Adrenal gland (tissue), 9 donors: ENCODE measurements at regions not wholly inside any gene's neighbourhood (a gene's known extent, or its start where the extent isn't known, plus 50 kb on each side); places are given as distances from the start of the nearest gene placed in this dataset.

Experiments used
- DNase-seq, 7 donors: peaks; one replicate each; pipeline ENCODE4 v3.0.0-alpha.2; 2019 to 2020
- H3K27ac ChIP-seq, 5 donors: fragments of 200-600 bp; sonication (generic) in 4 of 5; 1 replicate in 3 of 5; 2 replicates in 2 of 5; pipeline versions ENCODE4 v1.5.1 to v1.8.0; 2016 to 2020; ENCODE audit warnings: mild to moderate bottlenecking in 1 of 5
- H3K27me3 ChIP-seq: fragments of 200-600 bp; 2 replicates; pipeline ENCODE4 v1.8.0; 2021
- H3K36me3 ChIP-seq, 2 donors: fragments of 200-600 bp; replicated peaks in 1 of 2; 1 replicate in 1 of 2; 2 replicates in 1 of 2; pipeline versions ENCODE4 v1.5.1 to v1.8.0; 2018 to 2022
- H3K4me1 ChIP-seq, 2 donors: fragments of 200-600 bp; replicated peaks in 1 of 2; 1 replicate in 1 of 2; 2 replicates in 1 of 2; pipeline versions ENCODE4 v1.5.1 to v1.8.0; 2018 to 2021
- H3K4me3 ChIP-seq, 4 donors: fragments of 200-600 bp; sonication (generic) in 3 of 4; one replicate each; pipeline ENCODE4 v1.5.1; 2016 to 2018
- H3K9me3 ChIP-seq, 3 donors: fragments of 200-600 bp; sonication (generic) in 1 of 3; replicated peaks in 1 of 3; 1 replicate in 2 of 3; 2 replicates in 1 of 3; pipeline versions ENCODE4 v1.5.1 to v1.8.0; 2016 to 2021
- POLR2A ChIP-seq, 2 donors: fragments of 450-650 bp; IDR thresholded peaks; one replicate each; pipeline ENCODE4 v1.6.1; 2017; ENCODE audit warnings: antibody characterized with exemption in 2 of 2, mild to moderate bottlenecking in 2 of 2, moderate library complexity in 1 of 2
- WGBS, 4 donors: extraction: QIAGEN DNeasy Blood & Tissue Kit in 2 of 4; methylation state at CpG; one replicate each; pipeline versions ENCODE4 v1.1.5 to v1.1.7; 2013 to 2017; 5-methylcytosine and 5-hydroxymethylcytosine counted together
- intact Hi-C, 2 donors: fragments of 100-400 bp; cut with DNase I; formaldehyde crosslinking; loops; one replicate each; pipeline versions ENCODE4 v1.14.1 to v1.15.0; 2022 to 2023
- TF ChIP-seq, protein P1 (sequence below), 6 experiments: fragments of 450-650 bp in 4 of 6; fragments of 200-600 bp in 2 of 6; sonication (generic) in 1 of 6; IDR thresholded peaks; 1 replicate in 5 of 6; 2 replicates in 1 of 6; pipeline versions ENCODE4 v1.5.1 to v1.8.0; 2016 to 2021; ENCODE audit warnings: antibody characterized with exemption in 6 of 6, mild to moderate bottlenecking in 2 of 6, moderate library complexity in 1 of 6
- donor health status: healthy with polysubstance abuse.
- donor health status: Bipolar disorder and iron deficiency.
- donor health status: DM: yes; HTN: yes; CAD: no.
- donor health status: DM: no; HTN: no; CAD: no.
- donor health status: DM: no; HTN: no; CAD: no.

GRCh38 chr4:54992266-54992665 is 133.1 kb downstream of the KDR start:
- intact Hi-C loops = no loop called here
- no peaks in the 10 kb centered on the region for H3K9me3 ChIP-seq
- no peak overlapping the region for H3K4me3 ChIP-seq
- no peak for TF ChIP-seq POLR2A (IDR thresholded peaks at IDR 0.05)
- TF ChIP-seq, protein P1, sequence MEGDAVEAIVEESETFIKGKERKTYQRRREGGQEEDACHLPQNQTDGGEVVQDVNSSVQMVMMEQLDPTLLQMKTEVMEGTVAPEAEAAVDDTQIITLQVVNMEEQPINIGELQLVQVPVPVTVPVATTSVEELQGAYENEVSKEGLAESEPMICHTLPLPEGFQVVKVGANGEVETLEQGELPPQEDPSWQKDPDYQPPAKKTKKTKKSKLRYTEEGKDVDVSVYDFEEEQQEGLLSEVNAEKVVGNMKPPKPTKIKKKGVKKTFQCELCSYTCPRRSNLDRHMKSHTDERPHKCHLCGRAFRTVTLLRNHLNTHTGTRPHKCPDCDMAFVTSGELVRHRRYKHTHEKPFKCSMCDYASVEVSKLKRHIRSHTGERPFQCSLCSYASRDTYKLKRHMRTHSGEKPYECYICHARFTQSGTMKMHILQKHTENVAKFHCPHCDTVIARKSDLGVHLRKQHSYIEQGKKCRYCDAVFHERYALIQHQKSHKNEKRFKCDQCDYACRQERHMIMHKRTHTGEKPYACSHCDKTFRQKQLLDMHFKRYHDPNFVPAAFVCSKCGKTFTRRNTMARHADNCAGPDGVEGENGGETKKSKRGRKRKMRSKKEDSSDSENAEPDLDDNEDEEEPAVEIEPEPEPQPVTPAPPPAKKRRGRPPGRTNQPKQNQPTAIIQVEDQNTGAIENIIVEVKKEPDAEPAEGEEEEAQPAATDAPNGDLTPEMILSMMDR (IDR thresholded peaks at IDR 0.05) = no peak
- no peak for DNase-seq
- H3K27me3 ChIP-seq = no peaks in the 10 kb centered on the region
- H3K4me1 ChIP-seq = no peaks in the 10 kb centered on the region
- WGBS, 4 donors = 54 to 74% (median 60%) methylated on average over 1 of the region's 1 CpG
- no peaks in the 10 kb centered on the region for H3K36me3 ChIP-seq
- H3K27ac ChIP-seq = no peak overlapping the region

DNA sequence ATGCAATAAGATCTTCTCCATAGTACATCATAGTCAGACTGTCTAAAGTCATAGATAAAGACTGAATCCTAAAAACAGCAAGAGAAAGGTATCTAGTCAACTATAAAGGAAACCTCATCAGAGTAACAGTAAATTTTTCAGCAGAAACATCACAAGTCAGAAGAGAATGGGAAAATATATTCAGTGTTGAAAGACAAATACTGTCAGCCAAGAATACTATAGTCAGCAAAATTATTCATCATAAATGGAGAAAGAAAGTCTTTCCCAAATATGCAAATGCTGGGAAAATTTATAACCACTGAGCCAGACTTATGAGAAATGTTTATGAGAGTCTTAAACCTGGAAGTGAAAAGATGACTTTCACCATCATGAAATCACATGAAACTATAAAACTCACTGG is 136.7 kb downstream of the KDR start:
- no peaks in the 10 kb centered on the region for H3K27me3 ChIP-seq
- no peak for DNase-seq
- no peaks in the 10 kb centered on the region for H3K36me3 ChIP-seq
- TF ChIP-seq, protein P1 (IDR thresholded peaks at IDR 0.05) = no peak
- no peak for TF ChIP-seq POLR2A (IDR thresholded peaks at IDR 0.05)
- no peaks in the 10 kb centered on the region for H3K4me1 ChIP-seq
- H3K27ac ChIP-seq = no peak overlapping the region
- no peak overlapping the region for H3K4me3 ChIP-seq
- intact Hi-C loops = no loop called here
- H3K9me3 ChIP-seq = no peaks in the 10 kb centered on the region

DNA sequence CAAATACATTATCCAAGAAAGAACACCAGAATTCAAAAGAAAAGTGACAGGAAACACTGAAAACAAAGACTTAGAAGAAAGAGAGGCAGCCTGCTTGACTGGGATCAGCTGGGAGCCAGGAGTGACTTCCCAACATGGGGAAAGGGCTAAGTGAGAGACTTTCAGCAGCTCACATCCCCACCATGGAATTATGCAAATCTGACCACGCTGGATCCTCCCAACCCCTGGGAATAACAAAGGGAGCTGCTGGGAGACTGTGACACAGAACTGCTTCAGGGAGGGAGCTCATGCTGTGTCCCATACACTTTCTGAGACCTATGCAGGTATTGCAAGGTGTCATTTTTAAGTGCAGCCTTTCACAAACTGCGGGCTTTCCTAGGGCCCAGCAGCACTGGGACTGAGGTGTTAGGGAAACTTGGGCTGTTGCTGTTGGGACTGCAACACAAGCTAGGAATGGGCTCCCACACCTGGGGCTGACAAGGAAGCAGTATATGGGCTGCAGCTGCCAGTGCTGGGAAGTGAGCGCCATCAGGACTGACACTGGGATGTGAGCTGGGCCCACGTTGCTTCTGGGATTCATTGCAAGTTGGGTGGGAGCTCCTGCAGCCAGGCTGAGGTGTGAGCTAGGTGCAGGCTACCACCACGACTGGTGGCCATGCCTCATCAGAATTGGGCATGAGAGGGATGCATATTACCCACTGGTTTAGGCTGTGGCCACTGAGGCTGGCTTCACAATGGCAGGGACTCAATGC is 139.1 kb downstream of the KDR start:
- no peak overlapping the region for H3K27ac ChIP-seq
- no peak for DNase-seq
- no peaks in the 10 kb centered on the region for H3K9me3 ChIP-seq
- no peaks in the 10 kb centered on the region for H3K27me3 ChIP-seq
- TF ChIP-seq POLR2A (IDR thresholded peaks at IDR 0.05) = no peak
- TF ChIP-seq, protein P1 (IDR thresholded peaks at IDR 0.05) = no peak
- H3K4me1 ChIP-seq = no peaks in the 10 kb centered on the region
- no peaks in the 10 kb centered on the region for H3K36me3 ChIP-seq
- intact Hi-C loops = no loop called here
- H3K4me3 ChIP-seq = no peak overlapping the region
- WGBS, 4 donors = 52 to 63% (median 57%) methylated on average over 5 of the region's 5 CpGs

GRCh38 chr4:54976682-54977081 is 148.7 kb downstream of the KDR start:
- TF ChIP-seq POLR2A (IDR thresholded peaks at IDR 0.05) = no peak
- TF ChIP-seq, protein P1 (IDR thresholded peaks at IDR 0.05) = no peak
- no peak overlapping the region for H3K4me3 ChIP-seq
- no peaks in the 10 kb centered on the region for H3K36me3 ChIP-seq
- no peaks in the 10 kb centered on the region for H3K27me3 ChIP-seq
- H3K27ac ChIP-seq = no peak overlapping the region
- no peaks in the 10 kb centered on the region for H3K4me1 ChIP-seq
- no peak for DNase-seq
- WGBS, 4 donors = 55 to 68% (median 58%) methylated on average over 4 of the region's 4 CpGs
- intact Hi-C loops = loop anchor here in 1 of 2 donors (10.0 kb wide), 1 partner anchor 348 kb away; no protein-coding TSS in a partner anchor
- H3K9me3 ChIP-seq = peaks cover 0 to 3% (median 0%) of the 10 kb centered on the region in 3 donors
